GM23338 (cell line): ENCODE measurements at regions not wholly inside any gene's neighbourhood (a gene's known extent, or its start where the extent isn't known, plus 50 kb on each side); places are given as distances from the start of the nearest gene placed in this dataset.

Source experiments
- CREB1 ChIP-seq: fragments of 250-450 bp; sonication (Bioruptor Pico); IDR thresholded peaks from 2 replicates; pipeline ENCODE4 v1.5.0; 2020; ENCODE audit warnings: low read depth, mild to moderate bottlenecking, moderate library complexity
- EZH2phosphoT487 ChIP-seq: fragments of 200-600 bp; sonication (generic); IDR thresholded peaks from one replicate; pipeline ENCODE4 v1.8.1; 2018; ENCODE audit warnings: antibody characterized with exemption; ENCODE audit not compliant: unreplicated experiment
- POLR2AphosphoS5 ChIP-seq: IDR thresholded peaks from 2 replicates; pipeline ENCODE4 v1.6.1; 2016; ENCODE audit warnings: antibody characterized with exemption, low read depth
- TF ChIP-seq, protein P1 (sequence below), 2 experiments: fragments of 200-600 bp in 1 of 2; sonication (generic) in 1 of 2; conservative IDR thresholded peaks; 2 replicates each; pipeline versions ENCODE4 v1.5.1 to v1.6.1; 2016 to 2017; ENCODE audit warnings: antibody characterized with exemption in 2 of 2, low read depth in 2 of 2, mild to moderate bottlenecking in 2 of 2, moderate library complexity in 1 of 2

DNA sequence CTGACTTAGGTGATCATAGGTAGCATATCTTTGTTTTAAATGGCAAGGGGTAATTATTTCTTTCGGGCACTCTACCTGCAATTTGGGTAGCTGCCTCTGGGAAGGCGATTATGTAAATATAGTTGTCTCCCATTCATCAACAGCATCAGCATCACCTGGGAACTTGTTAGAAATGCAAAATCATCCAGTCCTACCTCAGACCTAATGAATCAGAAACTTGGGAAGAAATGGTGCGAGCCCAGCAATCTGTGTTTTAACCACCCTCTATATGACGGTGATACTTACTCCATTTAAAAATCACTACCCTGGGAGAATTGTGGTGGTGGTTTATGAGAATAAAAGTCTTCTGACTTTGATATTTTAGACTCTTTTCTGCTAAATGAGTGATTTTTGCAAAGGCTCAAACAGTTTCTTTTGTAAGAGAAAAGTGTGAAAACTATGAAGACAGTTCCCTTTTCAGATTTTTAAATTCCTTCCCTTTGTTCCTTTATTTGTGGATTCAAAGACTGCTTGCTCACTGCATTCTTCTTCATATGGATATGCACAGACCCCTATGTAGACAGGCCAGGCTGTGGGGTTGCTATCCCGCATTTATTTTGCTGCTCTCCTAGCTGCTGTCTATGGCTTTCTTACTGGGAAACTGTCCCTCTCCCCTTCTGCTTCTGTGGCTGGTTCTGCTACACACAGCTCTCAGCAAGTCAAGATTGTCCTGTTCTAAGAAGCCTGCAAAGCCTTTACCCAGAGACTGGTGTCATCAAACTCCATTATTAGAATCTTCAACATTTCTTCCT, 365.3 kb downstream of the RNF144B start:
- TF ChIP-seq, protein P1, sequence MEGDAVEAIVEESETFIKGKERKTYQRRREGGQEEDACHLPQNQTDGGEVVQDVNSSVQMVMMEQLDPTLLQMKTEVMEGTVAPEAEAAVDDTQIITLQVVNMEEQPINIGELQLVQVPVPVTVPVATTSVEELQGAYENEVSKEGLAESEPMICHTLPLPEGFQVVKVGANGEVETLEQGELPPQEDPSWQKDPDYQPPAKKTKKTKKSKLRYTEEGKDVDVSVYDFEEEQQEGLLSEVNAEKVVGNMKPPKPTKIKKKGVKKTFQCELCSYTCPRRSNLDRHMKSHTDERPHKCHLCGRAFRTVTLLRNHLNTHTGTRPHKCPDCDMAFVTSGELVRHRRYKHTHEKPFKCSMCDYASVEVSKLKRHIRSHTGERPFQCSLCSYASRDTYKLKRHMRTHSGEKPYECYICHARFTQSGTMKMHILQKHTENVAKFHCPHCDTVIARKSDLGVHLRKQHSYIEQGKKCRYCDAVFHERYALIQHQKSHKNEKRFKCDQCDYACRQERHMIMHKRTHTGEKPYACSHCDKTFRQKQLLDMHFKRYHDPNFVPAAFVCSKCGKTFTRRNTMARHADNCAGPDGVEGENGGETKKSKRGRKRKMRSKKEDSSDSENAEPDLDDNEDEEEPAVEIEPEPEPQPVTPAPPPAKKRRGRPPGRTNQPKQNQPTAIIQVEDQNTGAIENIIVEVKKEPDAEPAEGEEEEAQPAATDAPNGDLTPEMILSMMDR (conservative IDR thresholded peaks at IDR 0.05; ENCODE audit: low read depth in 2 of 2): no peak
- TF ChIP-seq POLR2AphosphoS5 (no peak), CREB1 (no peak), EZH2phosphoT487 (no peak)
